ENCODE measurements at regions not wholly inside any gene's neighbourhood (a gene's known extent, or its start where the extent isn't known, plus 50 kb on each side); places are given as distances from the start of the nearest gene placed in this dataset.

DNA sequence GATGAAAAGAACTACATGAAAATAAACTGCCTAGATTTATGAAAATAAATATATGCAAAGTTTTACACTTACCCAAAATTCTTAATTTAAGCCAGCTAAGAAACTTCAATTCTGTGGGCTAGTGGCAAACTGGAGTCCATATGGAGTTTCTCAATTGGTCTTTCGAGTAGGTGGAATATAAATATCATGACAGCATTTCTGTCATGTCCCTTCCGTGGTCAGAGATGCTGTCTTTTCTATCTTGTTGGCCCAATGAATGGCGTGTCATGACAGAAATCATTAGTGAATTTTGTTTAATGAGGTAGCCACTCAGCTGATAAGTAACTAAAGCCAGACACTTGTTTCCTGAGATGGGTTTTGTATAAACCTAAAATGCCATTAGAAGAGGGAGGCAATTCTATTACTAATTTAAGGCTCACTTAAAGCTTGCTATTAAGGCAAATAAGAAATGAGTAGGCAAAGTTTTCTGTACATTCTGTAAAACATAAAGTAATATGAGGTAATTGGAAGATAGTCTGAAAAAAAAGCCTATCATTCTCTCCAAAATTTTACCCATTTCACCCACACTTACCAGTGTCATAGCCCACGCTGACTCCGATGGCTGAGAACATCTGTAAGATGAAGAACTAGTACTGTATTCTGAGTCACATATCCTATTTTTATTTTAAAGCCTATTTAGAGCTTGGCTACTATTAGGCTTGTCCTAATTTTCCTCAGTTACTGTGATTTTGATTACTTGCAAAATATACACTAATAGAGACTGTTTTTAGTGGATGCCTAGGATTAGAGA lies 419.3 kb upstream of the MEF2C start:
- TF ChIP-seq, protein P1, sequence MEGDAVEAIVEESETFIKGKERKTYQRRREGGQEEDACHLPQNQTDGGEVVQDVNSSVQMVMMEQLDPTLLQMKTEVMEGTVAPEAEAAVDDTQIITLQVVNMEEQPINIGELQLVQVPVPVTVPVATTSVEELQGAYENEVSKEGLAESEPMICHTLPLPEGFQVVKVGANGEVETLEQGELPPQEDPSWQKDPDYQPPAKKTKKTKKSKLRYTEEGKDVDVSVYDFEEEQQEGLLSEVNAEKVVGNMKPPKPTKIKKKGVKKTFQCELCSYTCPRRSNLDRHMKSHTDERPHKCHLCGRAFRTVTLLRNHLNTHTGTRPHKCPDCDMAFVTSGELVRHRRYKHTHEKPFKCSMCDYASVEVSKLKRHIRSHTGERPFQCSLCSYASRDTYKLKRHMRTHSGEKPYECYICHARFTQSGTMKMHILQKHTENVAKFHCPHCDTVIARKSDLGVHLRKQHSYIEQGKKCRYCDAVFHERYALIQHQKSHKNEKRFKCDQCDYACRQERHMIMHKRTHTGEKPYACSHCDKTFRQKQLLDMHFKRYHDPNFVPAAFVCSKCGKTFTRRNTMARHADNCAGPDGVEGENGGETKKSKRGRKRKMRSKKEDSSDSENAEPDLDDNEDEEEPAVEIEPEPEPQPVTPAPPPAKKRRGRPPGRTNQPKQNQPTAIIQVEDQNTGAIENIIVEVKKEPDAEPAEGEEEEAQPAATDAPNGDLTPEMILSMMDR (IDR thresholded peaks at IDR 0.05): no peak
- TF ChIP-seq POLR2A (IDR thresholded peaks at IDR 0.05): no peak
